Ectodermal cell (in vitro differentiated cells): ENCODE measurements at regions not wholly inside any gene's neighbourhood (a gene's known extent, or its start where the extent isn't known, plus 50 kb on each side); places are given as distances from the start of the nearest gene placed in this dataset.
"Not testable (repeated sequence)": the region's sequence is repeated elsewhere in the genome, so short reads cannot be mapped to it uniquely, and the experiment has no call there.

ENCODE experiments used
- H3K27ac ChIP-seq: 2 replicates; pipeline ENCODE4 v1.7.0; 2013; ENCODE audit warnings: mild to moderate bottlenecking, low read depth, low read length; ENCODE audit not compliant: insufficient read depth, poor library complexity, severe bottlenecking
- H3K27me3 ChIP-seq: 2 replicates; pipeline ENCODE4 v1.7.0; 2013; ENCODE audit warnings: mild to moderate bottlenecking, low read length; ENCODE audit not compliant: insufficient read depth, control insufficient read depth, poor library complexity, severe bottlenecking
- H3K36me3 ChIP-seq: one replicate; pipeline ENCODE4 v1.7.0; 2013; ENCODE audit warnings: low read length; ENCODE audit not compliant: control insufficient read depth, insufficient read depth
- H3K4me1 ChIP-seq: one replicate; pipeline ENCODE4 v1.7.0; 2013; ENCODE audit warnings: low read length; ENCODE audit not compliant: control insufficient read depth, insufficient read depth
- H3K4me3 ChIP-seq: 2 replicates; pipeline ENCODE4 v1.7.0; 2013; ENCODE audit warnings: low read depth, low read length, control low read depth; ENCODE audit not compliant: insufficient read depth
- H3K9me3 ChIP-seq: 2 replicates; pipeline ENCODE4 v1.7.0; 2013; ENCODE audit warnings: mild to moderate bottlenecking, low read length, moderate library complexity; ENCODE audit not compliant: control insufficient read depth
- WGBS, 2 experiments: methylation state at CpG; one replicate each; pipeline ENCODE4 v1.1.7; 2013; ENCODE audit warnings: missing lambda C conversion rate in 2 of 2; 5-methylcytosine and 5-hydroxymethylcytosine counted together

GRCh38 chr5:114113604-114114003 lies 248.3 kb upstream of the KCNN2 start:
- no peaks in the 10 kb centered on the region for H3K4me1 ChIP-seq
- no peak overlapping the region for H3K4me3 ChIP-seq
- 100% methylated on average over 1 of the region's 1 CpG for WGBS, 2 experiments
- no peaks in the 10 kb centered on the region for H3K9me3 ChIP-seq
- no peaks in the 10 kb centered on the region for H3K36me3 ChIP-seq
- no peak overlapping the region for H3K27ac ChIP-seq
- H3K27me3 ChIP-seq: no peaks in the 10 kb centered on the region

- no peaks in the 10 kb centered on the region for H3K36me3 ChIP-seq
- 92 to 93% methylated on average over 4 of the region's 4 CpGs for WGBS, 2 experiments
- H3K27me3 ChIP-seq: no peaks in the 10 kb centered on the region
- H3K4me1 ChIP-seq: no peaks in the 10 kb centered on the region
- H3K9me3 ChIP-seq: no peaks in the 10 kb centered on the region
- no peak overlapping the region for H3K4me3 ChIP-seq
- no peak overlapping the region for H3K27ac ChIP-seq
Observed at GRCh38 chr5:114116981-114117380, 244.9 kb upstream of the KCNN2 start.

- WGBS, 2 experiments: 78 to 83% methylated on average over 1 of the region's 1 CpG
- H3K27ac ChIP-seq: no peak overlapping the region
- no peaks in the 10 kb centered on the region for H3K4me1 ChIP-seq
- H3K4me3 ChIP-seq: no peak overlapping the region
- no peaks in the 10 kb centered on the region for H3K36me3 ChIP-seq
- H3K27me3 ChIP-seq: no peaks in the 10 kb centered on the region
- no peaks in the 10 kb centered on the region for H3K9me3 ChIP-seq
Observed at GRCh38 chr5:114118511-114118910, 243.4 kb upstream of the KCNN2 start.

GRCh38 chr5:114120166-114120565 lies 241.7 kb upstream of the KCNN2 start:
- WGBS, 2 experiments: 92 to 94% methylated on average over 4 of the region's 4 CpGs
- H3K9me3 ChIP-seq: no peaks in the 10 kb centered on the region
- H3K4me3 ChIP-seq: no peak overlapping the region
- no peaks in the 10 kb centered on the region for H3K27me3 ChIP-seq
- H3K4me1 ChIP-seq: no peaks in the 10 kb centered on the region
- no peak overlapping the region for H3K27ac ChIP-seq
- H3K36me3 ChIP-seq: no peaks in the 10 kb centered on the region

GRCh38 chr5:114122852-114123251 lies 239.0 kb upstream of the KCNN2 start:
- Histone ChIP-seq H3K9me3 (no peaks in the 10 kb centered on the region), H3K4me1 (no peaks in the 10 kb centered on the region), H3K27me3 (no peaks in the 10 kb centered on the region), H3K4me3 (no peak overlapping the region), H3K36me3 (no peaks in the 10 kb centered on the region), H3K27ac (no peak overlapping the region)
- WGBS, 2 experiments: 93 to 100% methylated on average over 1 to 2 of the region's 2 CpGs

- no peaks in the 10 kb centered on the region for H3K36me3 ChIP-seq
- H3K9me3 ChIP-seq: no peaks in the 10 kb centered on the region
- no peaks in the 10 kb centered on the region for H3K27me3 ChIP-seq
- no peaks in the 10 kb centered on the region for H3K4me1 ChIP-seq
- 91 to 100% methylated on average over 2 of the region's 2 CpGs for WGBS, 2 experiments
- no peak overlapping the region for H3K4me3 ChIP-seq
- H3K27ac ChIP-seq: no peak overlapping the region
Observed at GRCh38 chr5:114123654-114124053, 238.2 kb upstream of the KCNN2 start.

GRCh38 chr5:114146398-114146797 lies 215.5 kb upstream of the KCNN2 start:
- no peak overlapping the region for H3K4me3 ChIP-seq
- no peaks in the 10 kb centered on the region for H3K36me3 ChIP-seq
- H3K27me3 ChIP-seq: no peaks in the 10 kb centered on the region
- no peaks in the 10 kb centered on the region for H3K9me3 ChIP-seq
- WGBS, 2 experiments: 90 to 96% methylated on average over 3 of the region's 3 CpGs
- H3K4me1 ChIP-seq: no peaks in the 10 kb centered on the region
- no peak overlapping the region for H3K27ac ChIP-seq

- H3K9me3 ChIP-seq: no peaks in the 10 kb centered on the region
- no peak overlapping the region for H3K4me3 ChIP-seq
- no peaks in the 10 kb centered on the region for H3K36me3 ChIP-seq
- no peak overlapping the region for H3K27ac ChIP-seq
- no peaks in the 10 kb centered on the region for H3K27me3 ChIP-seq
- H3K4me1 ChIP-seq: no peaks in the 10 kb centered on the region
- 95% methylated on average over 2 to 3 of the region's 3 CpGs for WGBS, 2 experiments
Observed at GRCh38 chr5:114148253-114148652, 213.6 kb upstream of the KCNN2 start.

GRCh38 chr5:114148728-114149127 lies 213.1 kb upstream of the KCNN2 start:
- 61 to 67% methylated on average over 3 of the region's 3 CpGs for WGBS, 2 experiments
- H3K4me3 ChIP-seq, H3K27ac ChIP-seq, H3K36me3 ChIP-seq, H3K4me1 ChIP-seq, H3K27me3 ChIP-seq, H3K9me3 ChIP-seq: not testable (repeated sequence)

- no peaks in the 10 kb centered on the region for H3K9me3 ChIP-seq
- H3K27me3 ChIP-seq: no peaks in the 10 kb centered on the region
- no peaks in the 10 kb centered on the region for H3K36me3 ChIP-seq
- WGBS, 2 experiments: 93% methylated on average over 8 of the region's 8 CpGs
- H3K4me1 ChIP-seq: no peaks in the 10 kb centered on the region
- H3K4me3 ChIP-seq: no peak overlapping the region
- H3K27ac ChIP-seq: no peak overlapping the region
Observed at GRCh38 chr5:114152656-114153360, 209.1 kb upstream of the KCNN2 start.

- WGBS, 2 experiments: 90% methylated on average over 2 of the region's 2 CpGs
- no peaks in the 10 kb centered on the region for H3K27me3 ChIP-seq
- no peak overlapping the region for H3K4me3 ChIP-seq
- H3K36me3 ChIP-seq: no peaks in the 10 kb centered on the region
- H3K27ac ChIP-seq: no peak overlapping the region
- no peaks in the 10 kb centered on the region for H3K9me3 ChIP-seq
- H3K4me1 ChIP-seq: no peaks in the 10 kb centered on the region
Observed at GRCh38 chr5:114153392-114153791, 208.5 kb upstream of the KCNN2 start.
